GM18861 (cell line): ENCODE measurements at regions not wholly inside any gene's neighbourhood (a gene's known extent, or its start where the extent isn't known, plus 50 kb on each side); places are given as distances from the start of the nearest gene placed in this dataset.
"Not testable (repeated sequence)": the region's sequence is repeated elsewhere in the genome, so short reads cannot be mapped to it uniquely, and the experiment has no call there.

ENCODE experiments used
- ATAC-seq: cut with Tn5 transposase; IDR thresholded peaks from one replicate; pipeline ENCODE4 v1.9.1; 2021; ENCODE audit not compliant: unreplicated experiment

- not testable (repeated sequence) for ATAC-seq
Observed at GRCh38 chr2:87592974-87593373, 154.9 kb upstream of the PLGLB2 start.

DNA sequence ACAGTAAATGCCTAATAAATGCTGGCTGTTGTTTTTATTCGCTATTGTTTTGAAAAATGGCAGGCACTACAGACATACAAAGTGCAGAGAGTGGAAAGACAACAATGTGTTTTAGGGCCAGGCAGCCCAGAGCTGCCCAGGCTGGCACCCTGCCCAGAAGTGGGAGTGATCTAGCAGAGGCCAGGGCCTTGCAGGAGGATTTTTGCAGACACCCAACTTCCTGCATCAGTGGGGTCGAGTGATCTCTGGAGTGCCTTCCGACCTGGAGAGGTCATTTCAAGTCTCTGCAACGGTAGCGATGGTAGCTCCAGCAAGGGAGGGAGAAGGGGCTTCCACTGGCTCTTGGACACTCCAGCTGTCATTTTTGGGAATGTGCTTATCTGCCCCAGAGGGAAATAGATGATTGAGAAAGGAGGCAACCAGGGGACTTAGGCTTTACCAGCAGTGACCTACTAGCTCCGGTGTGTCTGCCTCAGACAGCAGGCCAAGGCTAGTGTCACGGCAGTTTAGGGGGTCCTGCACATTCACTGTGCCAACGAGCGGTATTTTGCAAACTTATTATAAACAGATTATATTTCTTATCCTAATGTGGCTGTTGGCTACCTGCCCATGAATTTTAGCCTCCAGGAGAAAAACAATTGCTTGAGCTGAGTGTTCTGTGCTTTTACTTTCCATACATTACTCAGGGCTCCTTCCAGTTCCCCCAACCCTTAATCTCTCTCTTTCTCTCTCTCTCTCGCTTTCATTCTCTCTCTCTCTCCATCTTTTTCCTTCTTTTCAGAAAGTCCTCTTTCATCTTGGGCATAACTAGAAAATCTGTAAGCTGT lies 153.9 kb upstream of the PLGLB2 start:
- not testable (repeated sequence) for ATAC-seq

- not testable (repeated sequence) for ATAC-seq
Observed at GRCh38 chr2:87594611-87594992, 153.3 kb upstream of the PLGLB2 start.

DNA sequence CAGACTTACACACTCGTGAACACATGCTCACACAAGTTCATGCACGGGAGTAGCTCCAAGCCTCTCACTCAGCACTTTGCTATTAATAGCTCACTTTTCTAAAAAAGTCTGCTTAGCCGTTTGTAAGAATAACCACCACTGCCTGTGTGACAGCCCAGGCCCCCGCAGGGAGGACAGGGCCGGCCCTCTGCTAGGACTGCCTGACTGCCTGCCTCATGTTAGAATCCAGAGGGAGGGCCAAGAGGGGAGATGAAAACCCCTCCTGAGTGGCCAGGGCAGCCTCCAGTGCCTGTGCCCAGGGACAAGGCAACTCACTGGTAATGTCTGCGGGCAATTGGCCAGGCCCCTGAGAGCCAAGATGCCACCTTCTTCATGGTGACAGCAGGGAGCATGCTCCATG lies 152.9 kb upstream of the PLGLB2 start:
- not testable (repeated sequence) for ATAC-seq

DNA sequence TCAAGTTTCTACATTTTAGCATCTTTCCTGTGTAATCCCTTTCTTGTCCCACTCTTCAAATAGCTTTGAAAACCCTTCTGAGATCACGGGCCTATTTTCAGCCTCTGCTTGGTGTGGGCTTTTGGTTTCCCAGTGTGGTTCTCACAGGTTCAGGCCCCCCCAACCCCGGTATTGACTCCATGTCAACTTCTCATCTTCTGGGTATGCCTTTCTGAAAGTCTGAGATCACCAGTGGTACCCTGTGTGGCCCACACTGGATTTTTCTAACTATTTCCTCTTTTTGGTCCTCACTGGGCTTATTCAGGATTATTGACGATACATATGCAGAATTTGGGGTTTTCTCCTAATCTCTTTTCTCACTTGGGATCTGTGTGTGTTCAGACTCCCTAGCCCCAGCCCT lies 146.9 kb upstream of the PLGLB2 start:
- ATAC-seq, result not testable (repeated sequence)

DNA sequence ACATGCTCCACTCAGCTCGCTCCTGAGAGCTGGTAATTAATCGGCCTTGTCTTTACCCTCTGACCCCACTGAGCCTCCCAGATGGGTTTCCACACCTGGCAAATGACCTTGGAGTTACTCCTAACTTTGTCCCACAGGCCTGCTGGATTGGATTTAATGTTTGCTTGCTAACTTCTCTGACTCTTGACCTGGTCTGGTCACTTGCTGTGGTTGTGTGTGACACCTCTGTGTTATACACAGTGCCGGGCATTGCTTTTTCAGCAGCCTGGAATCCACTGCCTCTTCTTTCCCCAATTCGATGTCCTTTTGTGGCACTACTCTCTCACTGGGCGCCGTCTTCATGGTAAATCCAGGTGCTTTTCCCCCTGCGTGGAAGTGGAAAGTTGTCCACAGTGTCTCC lies 145.8 kb upstream of the PLGLB2 start:
- ATAC-seq, result not testable (repeated sequence)

DNA sequence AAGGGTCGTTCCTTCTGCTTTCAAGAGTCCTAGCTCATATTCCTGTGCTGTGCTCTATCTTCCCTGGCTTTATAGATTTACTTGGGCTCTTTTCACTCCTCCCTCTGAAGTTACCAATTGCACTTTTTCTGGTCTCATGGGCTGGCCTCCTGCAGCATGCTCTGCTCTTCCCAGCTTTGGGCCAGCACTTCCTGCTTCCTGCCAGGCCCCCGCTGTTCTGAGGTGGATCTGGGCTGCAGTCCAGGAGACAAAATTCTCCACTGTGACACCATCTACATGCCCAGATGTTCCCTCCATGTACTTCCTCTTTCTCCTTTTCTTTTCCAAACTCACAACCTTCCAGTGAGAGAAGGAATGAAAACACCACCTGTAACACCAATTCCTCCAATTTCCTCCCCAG lies 145.2 kb upstream of the PLGLB2 start:
- not testable (repeated sequence) for ATAC-seq

GRCh38 chr2:87603418-87604278 lies 144.2 kb upstream of the PLGLB2 start:
- not testable (repeated sequence) for ATAC-seq

GRCh38 chr2:87604279-87604818 lies 143.5 kb upstream of the PLGLB2 start:
- not testable (repeated sequence) for ATAC-seq

GRCh38 chr2:87604980-87605379 lies 142.9 kb upstream of the PLGLB2 start:
- ATAC-seq, result not testable (repeated sequence)

DNA sequence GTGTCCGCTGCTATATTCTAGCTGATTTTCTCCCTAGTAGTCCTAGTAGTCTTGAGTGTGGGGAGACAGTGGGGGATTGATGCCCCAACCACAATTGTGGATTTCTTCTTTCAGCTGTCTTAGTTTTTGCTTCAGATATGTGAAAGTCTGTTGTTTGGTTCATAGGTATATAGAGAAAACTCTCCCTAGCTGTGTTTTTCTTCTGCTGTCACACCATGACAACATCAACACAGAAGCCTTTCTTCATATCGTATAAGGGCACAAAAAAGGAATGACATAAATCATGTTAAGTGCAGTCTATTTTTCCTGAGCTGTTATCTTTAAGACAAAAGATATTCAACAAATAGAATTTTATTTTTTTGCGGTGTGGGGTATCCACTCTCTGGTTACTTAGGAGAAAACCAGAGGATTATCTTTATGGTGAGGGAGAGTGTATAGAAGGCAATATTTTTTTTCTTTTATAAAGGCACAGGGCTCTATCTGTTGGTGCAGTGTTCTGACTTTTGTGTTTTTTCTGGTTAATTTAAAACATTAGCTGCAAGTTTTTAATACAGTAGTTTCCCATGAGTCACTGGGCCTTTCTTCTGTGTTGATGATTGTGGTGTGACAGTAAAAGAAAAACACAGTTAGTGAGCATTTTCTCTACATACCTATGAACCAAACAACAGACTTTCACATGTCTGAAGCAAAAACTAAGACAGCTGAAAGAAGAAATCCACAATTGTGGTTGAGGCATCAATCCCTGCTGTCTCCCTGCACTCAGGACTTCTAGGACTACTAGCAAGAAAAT lies 139.3 kb upstream of the PLGLB2 start:
- not testable (repeated sequence) for ATAC-seq

GRCh38 chr2:87610974-87611373 lies 136.9 kb upstream of the PLGLB2 start:
- not testable (repeated sequence) for ATAC-seq

- not testable (repeated sequence) for ATAC-seq
Observed at GRCh38 chr2:87611416-87611815, 136.5 kb upstream of the PLGLB2 start.

GRCh38 chr2:87611956-87612355 lies 135.9 kb upstream of the PLGLB2 start:
- ATAC-seq, result not testable (repeated sequence)

GRCh38 chr2:87614829-87615434 lies 133.0 kb upstream of the PLGLB2 start:
- not testable (repeated sequence) for ATAC-seq

DNA sequence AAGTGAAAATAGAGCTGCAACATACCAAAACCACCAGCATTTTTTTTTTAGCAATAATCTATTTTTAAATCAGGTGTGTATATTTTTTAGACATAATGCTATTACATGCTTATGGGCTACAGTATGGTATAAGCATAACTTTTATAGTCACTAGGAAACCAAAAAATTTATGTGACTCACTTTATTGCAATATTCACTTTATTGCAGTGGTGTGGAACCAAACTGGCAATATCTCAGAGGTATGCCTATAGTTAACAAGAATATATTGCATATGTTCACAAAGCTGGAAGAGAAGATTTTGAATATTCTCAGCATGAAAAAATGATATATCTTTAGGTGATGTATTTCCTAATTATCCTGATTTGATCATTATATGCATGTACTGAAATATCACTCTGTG lies 128.8 kb upstream of the PLGLB2 start:
- ATAC-seq, result not testable (repeated sequence)

GRCh38 chr2:87621139-87621538 lies 126.7 kb upstream of the PLGLB2 start:
- not testable (repeated sequence) for ATAC-seq

DNA sequence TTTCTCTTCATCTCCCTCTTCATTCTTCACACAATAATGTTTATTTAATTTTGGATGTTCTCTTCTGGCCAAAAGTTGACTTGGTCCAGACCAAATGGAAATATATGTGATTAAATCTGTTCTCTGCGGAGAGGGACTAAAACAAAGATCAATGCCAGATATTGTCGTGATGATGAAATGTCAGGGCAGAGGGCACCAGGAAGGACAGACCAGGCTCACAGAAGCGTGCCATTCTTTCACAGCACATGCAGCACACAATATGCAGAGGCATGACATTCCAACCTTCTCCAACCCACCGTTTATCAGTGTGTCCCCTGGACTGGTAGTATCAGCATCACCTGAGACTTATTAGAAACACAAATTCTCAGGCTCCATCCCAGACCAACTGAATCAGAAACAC lies 125.2 kb upstream of the PLGLB2 start:
- not testable (repeated sequence) for ATAC-seq

- ATAC-seq, result not testable (repeated sequence)
Observed at GRCh38 chr2:87629491-87630458, 118.1 kb upstream of the PLGLB2 start.
